DND-41 (cell line): ENCODE measurements at regions not wholly inside any gene's neighbourhood (a gene's known extent, or its start where the extent isn't known, plus 50 kb on each side); places are given as distances from the start of the nearest gene placed in this dataset.

ENCODE experiments used
- ATAC-seq: fragments of 200-7000 bp; cut with Tn5 transposase; 3 replicates; pipeline ENCODE4 v1.9.1; 2021; ENCODE audit warnings: low read depth; ENCODE audit not compliant: insufficient read depth
- DNase-seq: peaks from one replicate; pipeline ENCODE4 v3.0.0-alpha.2; 2020
- H2AFZ ChIP-seq: 2 replicates; pipeline ENCODE4 v1.6.0; 2012; ENCODE audit warnings: low read depth, low read length
- H3K27ac ChIP-seq: 2 replicates; pipeline ENCODE4 v1.5.1; 2012; ENCODE audit warnings: low read length, inconsistent platforms
- H3K27me3 ChIP-seq: fragments of 200-600 bp; sonication (generic); 2 replicates; pipeline ENCODE4 v1.6.0; 2012; ENCODE audit warnings: low read length, mild to moderate bottlenecking, inconsistent platforms; ENCODE audit not compliant: insufficient read depth, poor library complexity
- H3K36me3 ChIP-seq: 2 replicates; pipeline ENCODE4 v1.5.1; 2012; ENCODE audit warnings: low read length, inconsistent platforms; ENCODE audit not compliant: insufficient read depth
- H3K4me1 ChIP-seq: 2 replicates; pipeline ENCODE4 v1.5.1; 2012; ENCODE audit warnings: mild to moderate bottlenecking, low read length; ENCODE audit not compliant: insufficient read depth
- H3K4me2 ChIP-seq: 2 replicates; pipeline ENCODE4 v1.6.0; 2012; ENCODE audit warnings: mild to moderate bottlenecking, moderate library complexity, low read length, inconsistent platforms; ENCODE audit not compliant: insufficient read depth
- H3K4me3 ChIP-seq, 2 experiments: fragments of 200-600 bp in 1 of 2; shearing (Covaris generic) in 1 of 2; 2 replicates each; pipeline ENCODE4 v1.5.1; 2012 to 2016; ENCODE audit warnings: inconsistent platforms in 2 of 2, low read length in 2 of 2, mild to moderate bottlenecking in 2 of 2, low read depth in 1 of 2, moderate library complexity in 1 of 2
- H3K79me2 ChIP-seq: 2 replicates; pipeline ENCODE4 v1.6.0; 2012; ENCODE audit warnings: low read length, inconsistent platforms; ENCODE audit not compliant: insufficient read depth
- H3K9ac ChIP-seq: 2 replicates; pipeline ENCODE4 v1.6.0; 2012; ENCODE audit warnings: low read depth, mild to moderate bottlenecking, inconsistent platforms, low read length, moderate library complexity
- H3K9me3 ChIP-seq: 2 replicates; pipeline ENCODE4 v1.5.1; 2012; ENCODE audit warnings: low read length, moderate library complexity, mild to moderate bottlenecking, inconsistent platforms; ENCODE audit not compliant: insufficient read depth, severe bottlenecking
- H4K20me1 ChIP-seq: 2 replicates; pipeline ENCODE4 v1.6.0; 2012; ENCODE audit warnings: low read length; ENCODE audit not compliant: insufficient read depth
- CTCF ChIP-seq: IDR thresholded peaks from 2 replicates; pipeline ENCODE4 v1.5.1; 2012; ENCODE audit warnings: borderline replicate concordance, low read length, moderate library complexity, mild to moderate bottlenecking; ENCODE audit not compliant: poor library complexity, severe bottlenecking; ENCODE audit errors: extremely low read depth
- EZH2 ChIP-seq: IDR thresholded peaks from 3 replicates; pipeline ENCODE4 v1.6.1; 2012; ENCODE audit warnings: borderline replicate concordance, low read depth, mild to moderate bottlenecking, moderate library complexity, low read length, inconsistent platforms; ENCODE audit not compliant: severe bottlenecking

GRCh38 chr13:90751026-90751425 is 596.5 kb upstream of the MIR17HG start:
- no peak overlapping the region for H3K9ac ChIP-seq
- DNase-seq (no peak), ATAC-seq (no peak)
- TF ChIP-seq EZH2 (no peak), CTCF (no peak)
- no peak overlapping the region for H3K27ac ChIP-seq
- no peaks in the 10 kb centered on the region for H4K20me1 ChIP-seq
- H3K9me3 ChIP-seq, result no peaks in the 10 kb centered on the region
- H3K4me1 ChIP-seq, result no peaks in the 10 kb centered on the region
- H3K79me2 ChIP-seq, result no peaks in the 10 kb centered on the region
- H3K4me2 ChIP-seq, result no peak overlapping the region
- H2AFZ ChIP-seq, result no peak overlapping the region
- no peak overlapping the region for H3K4me3 ChIP-seq
- H3K36me3 ChIP-seq, result no peaks in the 10 kb centered on the region
- no peaks in the 10 kb centered on the region for H3K27me3 ChIP-seq

- no peaks in the 10 kb centered on the region for H3K79me2 ChIP-seq
- H3K9me3 ChIP-seq, result no peaks in the 10 kb centered on the region
- no peak for TF ChIP-seq EZH2
- no peak for TF ChIP-seq CTCF
- no peaks in the 10 kb centered on the region for H4K20me1 ChIP-seq
- no peak overlapping the region for H2AFZ ChIP-seq
- no peak overlapping the region for H3K4me3 ChIP-seq
- ATAC-seq (no peak), DNase-seq (no peak)
- no peak overlapping the region for H3K4me2 ChIP-seq
- H3K36me3 ChIP-seq, result no peaks in the 10 kb centered on the region
- H3K9ac ChIP-seq, result no peak overlapping the region
- no peaks in the 10 kb centered on the region for H3K4me1 ChIP-seq
- H3K27me3 ChIP-seq, result no peaks in the 10 kb centered on the region
- H3K27ac ChIP-seq, result no peak overlapping the region
Observed at GRCh38 chr13:90752070-90752469, 595.4 kb upstream of the MIR17HG start.

- no peaks in the 10 kb centered on the region for H3K9me3 ChIP-seq
- H3K4me1 ChIP-seq, result no peaks in the 10 kb centered on the region
- no peaks in the 10 kb centered on the region for H3K27me3 ChIP-seq
- ATAC-seq (no peak), DNase-seq (no peak)
- H3K79me2 ChIP-seq, result no peaks in the 10 kb centered on the region
- no peak overlapping the region for H2AFZ ChIP-seq
- no peak overlapping the region for H3K27ac ChIP-seq
- H3K9ac ChIP-seq, result no peak overlapping the region
- no peaks in the 10 kb centered on the region for H4K20me1 ChIP-seq
- no peak overlapping the region for H3K4me3 ChIP-seq
- H3K4me2 ChIP-seq, result no peak overlapping the region
- no peak for TF ChIP-seq EZH2
- TF ChIP-seq CTCF, result no peak
- no peaks in the 10 kb centered on the region for H3K36me3 ChIP-seq
Observed at GRCh38 chr13:90757127-90757680, 590.3 kb upstream of the MIR17HG start.

- no peaks in the 10 kb centered on the region for H3K9me3 ChIP-seq
- H4K20me1 ChIP-seq, result no peaks in the 10 kb centered on the region
- no peak overlapping the region for H3K4me2 ChIP-seq
- no peak overlapping the region for H3K9ac ChIP-seq
- H3K27me3 ChIP-seq, result no peaks in the 10 kb centered on the region
- no peak overlapping the region for H2AFZ ChIP-seq
- no peaks in the 10 kb centered on the region for H3K36me3 ChIP-seq
- no peak overlapping the region for H3K4me3 ChIP-seq
- H3K27ac ChIP-seq, result no peak overlapping the region
- ATAC-seq (no peak), DNase-seq (no peak)
- TF ChIP-seq EZH2 (no peak), CTCF (no peak)
- no peaks in the 10 kb centered on the region for H3K79me2 ChIP-seq
- H3K4me1 ChIP-seq, result no peaks in the 10 kb centered on the region
Observed at GRCh38 chr13:90760639-90761038, 586.8 kb upstream of the MIR17HG start.
